ENCODE measurements at regions not wholly inside any gene's neighbourhood (a gene's known extent, or its start where the extent isn't known, plus 50 kb on each side); places are given as distances from the start of the nearest gene placed in this dataset.
A peak's percentile ranks its signal among the peaks of the same experiment; 100 is the strongest.
"Not testable (repeated sequence)": the region's sequence is repeated elsewhere in the genome, so short reads cannot be mapped to it uniquely, and the experiment has no call there.

DNA sequence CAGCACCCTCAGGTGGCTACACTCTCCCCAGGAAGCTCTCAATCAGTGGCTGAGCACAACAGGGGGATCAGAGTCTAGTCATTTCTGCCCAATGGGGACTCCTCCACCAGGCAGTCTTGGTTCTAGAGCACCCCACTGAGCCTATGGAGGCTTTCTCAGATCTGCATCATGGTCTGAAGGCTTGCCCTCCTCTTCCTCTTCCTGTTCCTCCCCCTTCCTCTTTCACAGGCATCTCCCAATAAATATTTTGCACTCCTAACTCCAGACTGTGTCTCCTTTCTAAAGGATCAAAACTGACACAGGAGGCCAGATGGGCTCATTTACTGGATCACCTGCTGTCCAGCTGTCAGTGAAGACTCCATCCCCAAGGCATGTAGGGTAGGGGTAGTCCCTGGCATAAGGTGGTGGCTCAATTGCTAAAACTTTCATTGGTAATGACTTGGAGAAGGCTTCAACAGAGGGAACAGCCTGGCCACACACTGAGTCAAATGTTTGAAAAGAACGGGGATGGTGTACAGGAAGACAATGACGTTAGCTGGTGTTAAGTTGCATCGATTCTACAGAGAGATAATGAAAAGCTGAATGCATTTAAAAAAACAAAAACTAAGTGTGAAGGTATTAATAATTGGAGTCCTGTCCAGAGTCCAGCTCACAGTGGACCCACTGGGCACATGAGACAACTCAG is 84.2 kb upstream of the SLC2A1 start:
- no peak for DNase-seq (ENCODE audit: low read depth)

DNA sequence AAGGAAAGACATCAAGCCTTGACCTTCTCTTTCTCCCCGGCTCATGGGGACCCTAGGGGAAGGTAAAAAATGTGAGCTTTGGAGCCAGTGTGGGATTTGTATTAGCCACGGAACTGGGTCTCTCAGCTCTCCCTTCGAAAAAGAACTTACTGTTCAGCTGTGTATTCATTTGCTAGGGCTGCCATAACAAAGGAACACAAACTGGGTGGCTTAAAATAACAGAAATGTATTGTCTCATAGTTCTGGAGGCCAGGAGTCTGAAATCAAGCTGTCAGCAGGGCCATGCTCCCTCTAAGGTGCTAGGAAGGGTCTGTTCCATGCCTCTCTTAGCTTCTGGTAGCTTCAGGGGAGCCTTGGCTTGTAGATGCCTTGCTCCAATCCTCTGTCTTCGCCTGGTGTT is 83.5 kb upstream of the SLC2A1 start:
- DNase-seq (ENCODE audit: low read depth): no peak

DNA sequence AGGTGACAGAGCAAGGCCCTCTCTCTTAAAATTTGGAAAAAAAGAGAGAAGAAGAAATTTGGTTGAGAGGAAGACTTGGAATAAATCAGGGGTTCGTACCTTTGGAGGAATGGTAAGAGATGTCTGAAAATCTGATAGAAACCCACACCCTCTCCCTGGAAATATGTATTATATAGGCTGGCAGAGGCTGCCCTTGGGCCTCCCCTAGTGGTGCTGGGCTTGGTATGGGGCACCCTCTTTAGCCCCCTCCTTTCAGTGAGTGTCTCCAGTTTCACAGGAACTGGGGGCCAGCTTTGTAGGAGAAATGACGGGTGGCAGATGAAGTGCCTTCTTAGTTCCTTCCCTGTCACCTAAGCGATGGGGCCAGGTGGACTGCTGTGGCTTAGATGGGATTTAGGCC is 82.9 kb upstream of the SLC2A1 start:
- DNase-seq (ENCODE audit: low read depth): no peak

DNA sequence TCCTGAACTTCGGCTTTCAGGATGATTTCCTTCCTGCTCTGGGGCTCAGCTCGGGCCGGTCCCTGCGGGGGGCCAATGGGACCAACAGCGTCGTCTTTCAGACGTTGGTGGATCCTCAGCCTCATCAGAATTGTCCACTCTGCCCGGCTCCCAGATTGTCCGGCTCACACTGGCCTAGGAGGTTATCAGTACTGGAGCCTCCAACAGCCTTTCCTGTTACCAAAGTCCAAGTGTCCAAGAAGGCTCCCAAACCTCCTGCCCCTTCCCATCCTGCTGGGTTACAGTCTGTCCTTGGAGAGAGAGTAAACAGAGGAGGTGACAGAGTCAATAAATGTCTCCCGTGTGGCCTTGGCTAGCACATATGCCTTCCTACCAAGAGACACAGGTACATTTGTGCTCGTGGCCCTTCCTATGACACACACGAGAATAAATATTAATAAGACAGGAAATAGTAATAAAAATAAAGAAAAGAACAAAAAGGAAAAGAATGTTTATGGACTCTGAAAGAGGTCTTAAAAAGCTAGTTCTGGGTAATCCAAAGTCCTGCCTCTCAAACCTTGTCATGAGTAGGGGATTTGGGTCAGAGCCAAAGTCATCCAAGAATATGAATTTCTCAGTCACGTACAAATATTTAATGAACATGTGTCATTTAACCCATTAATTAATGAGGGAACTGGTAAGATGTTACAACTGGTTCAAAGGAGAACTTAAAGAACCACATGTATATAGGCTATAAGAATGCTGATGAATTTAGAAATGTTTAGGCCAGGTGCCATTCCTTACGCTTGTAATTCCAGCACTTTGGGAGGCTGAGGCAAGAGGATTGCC is 80.8 kb upstream of the SLC2A1 start:
- no peak for DNase-seq (ENCODE audit: low read depth)

DNA sequence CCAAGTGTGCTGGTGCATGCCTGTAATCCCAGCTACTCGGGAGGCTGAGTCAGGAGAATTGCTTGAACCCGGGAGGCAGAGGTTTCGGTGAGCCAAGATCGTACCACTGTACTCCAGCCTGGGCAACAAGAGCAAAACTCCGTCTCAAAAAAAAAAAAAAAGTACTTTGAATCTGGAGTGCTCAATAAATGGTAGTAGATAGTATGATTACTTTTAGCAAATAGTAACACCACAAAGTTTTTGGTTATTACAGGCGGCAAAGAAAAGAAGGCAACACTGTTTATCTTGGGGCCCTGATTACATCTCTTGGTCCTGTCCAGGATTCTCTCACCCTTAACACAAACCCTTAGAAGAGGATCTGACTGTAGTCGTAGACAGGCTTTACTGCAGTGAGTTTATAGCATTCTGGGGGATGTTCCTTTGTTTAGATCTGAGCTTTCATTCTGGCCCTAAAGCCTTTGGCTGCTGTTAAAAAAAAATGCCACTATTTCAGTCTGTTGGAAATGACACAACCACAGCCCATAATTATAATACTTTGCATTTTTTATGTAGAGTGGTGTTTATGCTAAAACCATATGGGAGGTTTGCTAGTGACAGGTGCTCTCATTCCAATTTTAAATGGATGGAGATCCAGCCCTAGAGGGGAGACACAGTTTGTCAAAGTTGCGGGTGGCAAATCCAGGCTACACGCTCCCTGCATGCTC is 79.7 kb upstream of the SLC2A1 start:
- no peak for DNase-seq (ENCODE audit: low read depth)

DNA sequence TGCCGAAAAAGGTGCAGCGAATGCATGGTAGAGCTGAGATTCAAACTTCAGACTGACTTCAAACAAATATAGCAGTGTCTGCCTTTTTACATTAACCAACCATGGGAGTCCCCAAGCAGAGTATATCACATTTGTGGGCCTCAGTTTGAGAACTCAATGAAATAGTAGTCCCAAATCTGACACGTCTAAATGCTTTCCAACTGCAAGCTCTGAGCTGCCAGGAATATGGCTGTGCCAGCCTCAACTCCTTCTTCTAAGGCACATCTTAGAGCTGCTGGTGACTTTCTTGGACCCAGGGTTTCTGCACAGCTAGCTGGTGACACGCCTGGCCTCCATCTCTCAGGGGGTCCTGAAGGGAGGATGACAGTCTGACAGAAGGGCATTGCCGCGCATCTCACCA is 78.8 kb upstream of the SLC2A1 start:
- DNase-seq (ENCODE audit: low read depth): no peak

DNA sequence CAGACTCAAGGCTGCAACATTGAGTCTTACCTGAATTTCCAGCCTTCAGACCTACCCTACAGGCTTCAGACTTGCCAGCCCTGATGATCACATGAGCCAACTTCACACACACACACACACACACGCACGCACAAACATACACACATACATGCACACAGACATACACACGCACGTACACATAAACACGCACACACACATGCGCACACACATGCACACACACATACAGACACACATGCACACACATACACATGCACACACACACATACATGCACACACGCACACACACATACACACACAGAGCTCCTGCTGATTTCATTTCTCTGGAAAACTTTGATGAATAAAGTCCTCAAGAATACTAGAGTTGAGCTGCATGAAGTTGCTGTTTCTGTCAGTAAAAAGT is 78.3 kb upstream of the SLC2A1 start:
- DNase-seq (ENCODE audit: low read depth): no peak

DNA sequence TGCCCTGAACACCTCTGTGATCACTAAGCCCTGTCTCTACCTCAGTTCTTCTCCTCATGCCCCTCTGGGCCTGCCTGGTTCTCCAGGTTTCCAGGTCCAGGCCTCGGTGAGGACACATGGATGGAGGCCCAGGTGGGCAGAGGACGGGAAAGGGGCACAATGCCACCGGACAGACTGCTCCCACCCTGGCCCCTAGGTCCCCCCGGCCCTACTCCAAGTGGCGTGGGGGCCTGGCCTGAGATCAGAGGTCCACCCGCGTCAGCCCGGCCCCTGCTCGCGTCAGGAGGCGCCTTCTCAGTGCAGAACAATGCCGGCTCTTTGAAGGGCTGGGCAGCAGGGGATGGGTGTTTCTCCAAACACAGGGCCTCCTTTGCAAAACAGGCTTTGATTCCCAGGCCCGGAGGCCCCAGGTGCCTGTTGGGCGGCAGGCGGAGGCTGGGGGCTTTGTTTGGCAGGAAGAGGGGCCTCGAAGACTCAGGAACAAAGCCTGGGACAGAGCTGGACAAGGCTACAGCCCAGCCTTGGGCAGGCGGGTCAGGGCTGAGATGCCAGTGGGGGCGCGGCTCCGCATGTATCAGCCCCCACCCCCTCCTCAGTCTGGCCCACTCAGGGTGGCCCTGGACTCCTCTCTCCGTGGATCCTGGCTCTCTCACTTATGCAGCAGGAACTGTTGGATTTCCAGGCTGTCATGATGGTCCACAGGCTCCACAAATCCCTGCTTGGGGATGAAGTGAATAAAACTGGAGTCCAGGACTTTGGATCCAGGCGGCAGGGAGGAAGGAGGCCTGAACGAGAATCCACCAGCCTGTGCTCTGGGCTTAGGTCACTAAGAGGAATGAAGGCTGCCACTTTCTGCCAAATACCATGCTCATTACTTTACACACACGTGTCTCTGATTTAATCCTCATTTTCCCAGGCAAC is 77.4 kb upstream of the SLC2A1 start:
- no peak for DNase-seq (ENCODE audit: low read depth)

DNA sequence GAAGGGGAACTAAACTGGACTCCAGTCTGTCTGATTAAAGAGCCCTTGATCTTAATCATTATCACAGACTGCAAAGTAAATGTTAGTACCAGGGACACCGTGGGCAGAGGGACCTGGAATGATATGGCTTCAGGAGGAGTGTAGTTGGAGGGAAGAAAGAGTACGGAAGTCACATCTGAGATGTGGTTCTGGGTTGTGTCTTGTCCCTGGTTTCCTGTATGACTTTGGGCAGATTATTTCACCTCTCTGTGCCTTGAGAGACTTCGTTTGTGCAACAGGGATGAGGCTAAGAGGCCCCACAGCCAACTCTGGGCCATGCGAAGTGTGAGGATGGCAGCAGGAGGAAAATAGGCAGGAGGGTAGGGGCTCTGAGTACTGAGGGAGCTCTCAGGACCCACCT is 76.1 kb upstream of the SLC2A1 start:
- no peak for DNase-seq (ENCODE audit: low read depth)

DNA sequence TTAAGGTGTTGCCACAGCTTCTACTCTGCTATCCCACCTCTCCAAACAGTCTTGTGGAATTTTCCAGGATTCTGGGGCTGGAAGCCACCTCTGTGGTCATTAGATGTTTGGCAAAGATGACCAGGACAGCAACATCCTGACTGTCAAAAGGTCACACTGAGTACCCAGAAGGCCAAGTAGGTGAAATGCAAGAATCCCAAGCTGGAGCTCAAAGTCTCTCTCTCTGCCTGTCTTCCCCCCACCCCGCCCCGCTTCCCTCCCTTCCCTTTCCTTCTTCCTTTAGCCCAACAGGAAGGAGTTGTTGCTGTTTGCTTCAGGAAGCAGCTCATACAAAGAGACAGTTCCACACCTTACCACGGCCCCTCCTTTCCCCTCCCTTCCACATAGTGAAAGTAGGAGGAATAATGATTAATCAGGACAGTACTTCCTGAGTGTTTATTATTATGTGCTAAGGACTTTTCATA is 75.6 kb upstream of the SLC2A1 start:
- DNase-seq (ENCODE audit: low read depth): peak; percentile 48

DNA sequence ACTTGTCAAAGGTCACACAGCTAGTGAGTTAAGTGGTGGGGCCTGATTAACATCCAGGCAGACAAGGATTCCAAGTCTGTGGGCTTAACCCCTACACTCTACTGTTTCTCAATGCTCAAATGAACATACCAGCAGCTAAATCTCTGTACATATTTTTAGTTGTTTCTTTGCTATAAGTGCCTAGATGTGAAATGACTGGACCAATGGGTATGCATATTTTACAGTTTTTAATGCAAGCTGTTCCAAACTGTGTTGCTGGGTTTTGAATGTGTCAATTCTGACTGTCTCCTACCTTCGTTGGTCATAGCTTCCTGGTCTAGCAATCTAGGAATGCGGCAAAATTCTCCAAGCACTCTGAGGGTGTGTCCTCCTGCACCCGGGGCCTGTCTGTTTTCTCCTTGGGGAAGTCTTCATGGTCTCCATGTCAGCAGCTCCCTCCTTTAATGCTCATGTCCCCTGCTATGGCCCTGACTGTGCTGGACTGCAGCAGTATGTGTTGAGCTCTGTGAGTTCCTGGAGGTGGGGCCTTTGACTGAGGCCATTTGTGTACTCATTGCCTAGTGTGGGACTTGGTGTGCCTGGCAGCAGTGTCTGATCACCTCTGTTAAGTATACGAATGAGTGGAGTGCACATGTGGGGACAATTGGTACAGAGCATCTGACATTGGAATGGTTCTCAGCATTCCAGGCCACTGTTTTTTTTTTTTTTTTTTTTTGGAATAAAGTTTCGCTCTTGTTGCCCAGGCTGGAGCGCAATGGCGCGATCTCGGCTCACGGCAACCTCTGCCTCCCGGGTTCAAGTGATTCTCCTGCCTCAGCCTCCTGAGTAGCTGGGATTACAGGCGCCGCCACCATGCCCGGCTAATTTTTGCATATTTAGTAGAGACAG is 72.9 kb upstream of the SLC2A1 start:
- DNase-seq (ENCODE audit: low read depth): no peak

DNA sequence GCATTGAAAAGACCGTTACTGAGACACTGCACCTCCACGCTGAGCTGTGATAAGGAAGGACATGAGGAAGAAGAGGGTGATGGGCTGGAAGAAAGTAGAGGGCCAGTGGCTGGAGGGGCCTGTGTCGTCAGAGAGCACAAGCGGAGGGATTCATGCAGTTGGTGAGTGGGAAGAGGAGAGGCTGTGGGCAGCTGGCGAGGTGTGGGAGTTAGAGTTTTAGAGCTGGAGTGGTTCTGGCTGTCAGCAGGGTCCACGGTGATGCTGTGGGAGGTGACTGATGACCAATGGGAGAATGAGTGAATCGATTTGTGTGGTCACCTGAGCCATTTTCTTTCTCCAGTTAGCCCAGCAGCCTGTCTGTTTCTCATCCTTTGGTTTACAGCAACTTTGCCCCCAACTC is 66.2 kb upstream of the SLC2A1 start:
- no peak for DNase-seq (ENCODE audit: low read depth)

DNA sequence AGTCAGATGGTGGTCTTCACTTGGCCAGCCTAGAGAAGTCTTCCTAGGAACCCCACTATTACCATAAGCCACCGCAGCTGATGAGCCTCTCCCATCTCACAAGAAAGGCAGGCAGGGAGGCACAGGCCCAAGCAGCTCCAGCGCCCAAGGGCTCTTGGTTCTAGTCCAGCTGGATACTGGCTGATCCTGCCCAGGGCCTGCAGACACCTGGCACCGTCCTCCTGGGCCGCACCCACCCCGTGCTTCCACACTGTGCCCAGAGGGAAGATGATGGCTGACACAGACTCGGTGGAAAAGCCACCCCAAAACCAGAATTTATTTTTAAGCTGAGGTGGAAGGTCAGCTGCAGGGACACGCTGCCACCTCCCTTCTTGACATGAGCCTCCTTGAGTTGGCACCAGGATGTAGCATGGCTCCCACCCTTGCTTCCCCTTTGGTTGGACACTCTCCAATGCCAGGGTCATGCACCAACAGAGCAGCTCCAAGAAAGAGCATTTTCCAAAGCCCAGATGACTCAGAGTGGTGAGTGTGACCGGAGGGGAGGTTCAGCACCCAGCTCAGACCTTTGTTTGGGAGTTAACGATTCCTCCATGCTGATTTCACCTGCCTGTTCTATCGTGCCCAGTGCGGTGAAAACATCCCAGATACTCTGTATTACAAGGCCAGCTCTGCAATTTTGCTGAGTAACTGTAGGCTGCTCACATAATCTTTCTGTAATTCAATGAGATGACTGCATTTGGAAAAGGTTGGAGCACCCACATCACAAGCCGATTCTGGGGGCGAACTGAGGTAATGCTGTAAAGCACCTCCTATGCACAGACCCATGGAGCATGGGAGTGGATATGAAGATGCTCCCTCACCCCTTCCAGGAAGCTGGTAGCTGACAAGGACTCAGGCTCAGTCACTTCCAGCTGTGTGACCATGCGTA is 63.1 kb upstream of the SLC2A1 start:
- DNase-seq (ENCODE audit: low read depth): peak; percentile 65

DNA sequence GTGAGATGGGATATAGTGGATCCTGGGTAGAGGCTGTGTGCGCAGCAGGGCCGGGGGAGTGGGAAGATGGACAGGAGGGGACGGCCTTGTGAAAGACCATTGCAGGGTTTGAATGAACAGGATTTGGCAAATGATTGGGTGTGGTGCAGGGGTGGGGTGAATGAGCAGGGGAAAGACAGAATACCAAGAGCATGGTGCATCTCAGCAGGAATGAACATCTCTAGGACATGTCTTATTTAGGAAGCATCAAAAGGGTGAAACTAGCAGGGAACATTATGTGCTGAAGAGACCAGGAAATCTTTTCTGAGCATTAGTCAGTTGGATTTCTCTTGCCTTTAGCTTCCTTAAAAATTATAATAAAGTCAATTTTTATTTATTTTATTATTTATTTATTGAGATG is 60.6 kb upstream of the SLC2A1 start:
- no peak for DNase-seq (ENCODE audit: low read depth)

DNA sequence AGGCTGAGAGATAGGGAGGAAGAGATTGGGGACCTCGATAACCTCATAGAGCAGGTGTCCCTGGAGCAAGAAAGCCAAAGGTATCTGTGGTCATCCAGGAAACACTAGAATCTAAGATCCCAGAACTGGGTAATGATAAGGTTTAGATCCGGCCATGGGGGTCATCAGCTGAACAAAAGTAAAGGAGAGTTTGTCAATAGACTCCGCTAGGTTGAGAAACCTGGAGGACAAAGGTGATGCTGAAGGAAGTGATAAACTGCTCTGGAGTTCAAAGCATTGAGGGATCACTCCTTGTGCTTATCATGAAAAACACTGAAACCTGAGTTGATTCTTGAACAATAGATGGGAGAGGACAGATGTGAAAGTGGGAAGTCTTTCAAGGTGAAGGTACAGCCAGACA is 59.5 kb upstream of the SLC2A1 start:
- no peak for DNase-seq (ENCODE audit: low read depth)

DNA sequence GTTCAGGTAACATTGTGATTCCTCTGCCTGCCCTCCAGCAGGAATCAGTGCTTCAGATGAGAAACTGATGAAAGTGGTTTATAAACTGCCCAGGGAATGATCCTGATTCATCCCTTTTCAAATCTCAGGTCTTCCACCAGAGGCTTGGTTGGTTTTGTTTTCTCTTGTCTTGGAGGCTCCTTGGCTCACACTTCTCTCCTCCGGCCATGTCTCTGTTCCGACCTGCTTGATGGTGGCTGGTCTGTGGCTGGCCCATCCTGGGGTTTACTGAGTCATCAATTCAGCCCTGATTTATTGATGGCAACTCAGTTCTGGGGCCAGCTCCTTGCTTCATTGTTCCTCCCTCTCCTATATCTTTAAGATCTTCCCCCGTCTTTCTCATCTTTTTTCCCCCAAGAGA is 56.6 kb upstream of the SLC2A1 start:
- no peak for DNase-seq (ENCODE audit: low read depth)

DNA sequence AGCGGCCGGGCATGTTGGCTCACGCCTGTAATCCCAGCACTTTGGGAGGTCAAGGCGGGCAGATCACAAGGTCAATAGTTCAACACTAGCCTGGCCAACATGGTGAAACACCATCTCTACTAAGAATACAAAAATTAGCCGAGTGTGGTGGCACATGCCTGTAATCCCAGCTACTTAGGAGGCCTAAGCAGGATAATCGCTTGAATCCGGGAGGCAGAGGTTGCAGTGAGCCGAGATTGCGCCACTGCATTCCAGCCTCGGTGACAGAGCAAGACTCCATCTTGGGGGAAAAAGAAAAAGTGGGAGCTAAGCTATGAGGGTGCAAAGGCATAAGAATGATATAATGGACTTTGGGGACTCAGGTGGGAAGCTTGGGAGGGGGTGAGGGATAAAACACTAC is 55.9 kb upstream of the SLC2A1 start:
- not testable (repeated sequence) for DNase-seq (ENCODE audit: low read depth)

DNA sequence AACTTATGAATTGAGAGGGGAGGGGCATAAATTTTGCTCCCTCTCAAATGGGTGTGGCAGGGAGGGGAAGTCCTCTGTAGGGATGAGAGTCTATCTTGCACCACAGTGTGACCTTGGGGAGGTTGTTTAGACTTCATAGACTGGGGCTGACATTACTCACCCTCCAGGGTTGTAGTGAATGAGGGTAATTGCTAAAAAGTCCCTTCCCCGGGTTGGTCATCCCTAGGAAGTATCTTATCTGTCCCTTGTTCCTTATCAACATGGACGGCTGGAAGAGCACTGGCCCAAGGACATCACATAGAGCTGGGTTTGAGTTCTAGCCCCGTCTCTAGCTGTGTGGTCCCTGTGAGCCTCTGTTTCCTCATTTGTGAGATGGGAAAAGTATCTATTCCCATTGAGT is 52.4 kb upstream of the SLC2A1 start:
- DNase-seq (ENCODE audit: low read depth): no peak

DNA sequence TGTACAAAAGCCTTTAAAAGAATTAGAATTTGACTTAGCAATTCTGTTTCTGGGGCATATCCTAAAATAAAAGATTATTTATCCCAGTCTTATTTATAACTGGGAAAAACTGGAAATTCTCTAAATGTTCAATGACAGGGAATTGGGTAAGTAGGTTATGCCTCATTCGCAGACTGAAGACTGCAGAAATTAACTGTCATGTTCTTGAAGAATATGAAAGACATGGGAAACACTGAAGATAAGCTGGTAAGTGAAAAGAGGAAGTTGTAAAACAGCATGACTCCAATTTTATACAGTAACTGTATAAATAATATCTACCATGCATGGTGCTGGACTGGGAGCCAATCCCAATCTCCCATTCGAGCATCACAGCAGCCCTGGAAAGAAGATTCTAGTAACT is 50.6 kb upstream of the SLC2A1 start:
- DNase-seq (ENCODE audit: low read depth): no peak

All from renal cortical epithelial cell (primary cell).